NCI-H146 treated with DMSO at 0.1 percent for 48 hours (cell line): ENCODE measurements at regions not wholly inside any gene's neighbourhood (a gene's known extent, or its start where the extent isn't known, plus 50 kb on each side); places are given as distances from the start of the nearest gene placed in this dataset.
"Not testable (repeated sequence)": the region's sequence is repeated elsewhere in the genome, so short reads cannot be mapped to it uniquely, and the experiment has no call there.

Experiments used
- DNase-seq: peaks from one replicate; lab custom pipeline; 2025; ENCODE audit not compliant: unreplicated experiment; lab: John Stamatoyannopoulos, UW

DNA sequence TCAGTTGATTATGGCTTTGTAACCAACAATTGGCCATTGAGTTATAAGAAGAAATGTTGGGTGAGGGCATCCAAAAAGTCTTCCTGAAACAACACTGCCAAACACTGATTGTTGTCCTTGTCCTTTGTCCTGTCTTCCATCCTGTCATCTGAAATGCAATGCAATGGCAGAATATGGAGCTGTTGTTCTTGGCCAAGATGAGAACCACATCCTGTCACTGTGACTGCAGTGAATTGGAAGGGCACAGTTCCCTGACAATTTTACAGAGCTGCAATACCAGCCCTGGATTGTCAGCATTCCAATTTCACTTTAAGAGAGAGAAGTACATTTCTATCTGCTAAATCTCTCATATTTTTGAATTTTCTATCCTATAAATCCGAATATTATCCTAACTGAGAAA, 613.3 kb downstream of the FLRT2 start:
- DNase-seq, result no peak

- no peak for DNase-seq
These were observed 612.0 kb downstream of the FLRT2 start for GRCh38 chr14:86141966-86142365.

- no peak for DNase-seq
These were observed 599.5 kb downstream of the FLRT2 start for GRCh38 chr14:86129426-86129825.

DNA sequence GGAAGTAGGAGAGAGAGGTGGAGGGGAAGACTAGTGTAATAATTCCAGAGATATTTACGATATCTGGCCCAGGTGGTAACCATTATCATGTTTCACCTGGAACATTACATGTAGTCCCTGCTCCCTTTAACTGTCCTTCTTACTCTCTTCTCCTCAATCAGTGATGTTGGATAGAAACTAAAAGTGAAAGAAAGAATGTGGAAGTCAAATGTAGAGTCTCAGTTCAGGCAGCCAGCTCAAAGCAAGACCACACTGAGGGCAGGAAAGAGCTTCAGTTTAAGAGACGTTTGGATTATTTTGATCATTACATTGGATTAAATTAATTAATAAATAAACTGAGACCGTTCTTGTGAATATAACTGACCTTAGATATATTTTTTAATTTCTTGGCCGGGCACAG, 594.4 kb downstream of the FLRT2 start:
- DNase-seq, result no peak

DNA sequence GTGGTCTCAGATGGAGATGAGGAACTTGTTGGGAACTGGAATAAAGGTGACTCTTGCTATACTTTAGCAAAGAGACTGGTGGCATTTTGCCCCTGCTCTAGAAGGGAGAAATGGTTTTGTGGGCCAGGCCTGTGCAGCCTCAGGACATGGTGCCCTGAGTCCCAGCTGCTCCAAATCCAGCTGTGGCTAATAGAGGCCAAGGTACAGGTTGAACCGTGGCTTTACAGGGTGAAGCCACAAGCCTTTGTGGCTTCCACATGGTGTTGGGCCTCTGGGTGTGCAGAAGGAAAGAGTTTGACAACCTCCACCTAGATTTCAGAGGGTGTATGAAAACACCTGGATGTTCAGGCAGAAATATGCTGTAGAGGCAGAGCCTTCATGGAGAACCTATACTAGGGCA, 586.0 kb downstream of the FLRT2 start:
- no peak for DNase-seq

DNA sequence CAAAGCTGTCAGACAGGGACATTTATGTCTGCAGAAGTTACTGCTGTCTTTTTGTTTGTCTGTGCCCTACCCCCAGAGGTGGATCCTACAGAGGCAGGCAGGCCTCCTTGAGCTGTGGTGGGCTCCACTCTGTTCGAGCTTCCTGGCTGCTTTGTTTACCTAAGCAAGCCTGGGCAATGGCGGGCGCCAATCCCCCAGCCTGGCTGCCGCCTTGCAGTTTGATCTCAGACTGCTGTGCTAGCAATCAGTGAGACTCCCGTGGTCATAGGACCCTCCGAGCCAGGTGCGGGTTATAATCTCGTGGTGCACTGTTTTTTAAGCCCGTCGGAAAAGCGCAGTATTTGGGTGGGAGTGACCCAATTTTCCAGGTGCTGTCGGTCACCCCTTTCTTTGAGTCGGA, 580.9 kb downstream of the FLRT2 start:
- DNase-seq, result not testable (repeated sequence)

DNA sequence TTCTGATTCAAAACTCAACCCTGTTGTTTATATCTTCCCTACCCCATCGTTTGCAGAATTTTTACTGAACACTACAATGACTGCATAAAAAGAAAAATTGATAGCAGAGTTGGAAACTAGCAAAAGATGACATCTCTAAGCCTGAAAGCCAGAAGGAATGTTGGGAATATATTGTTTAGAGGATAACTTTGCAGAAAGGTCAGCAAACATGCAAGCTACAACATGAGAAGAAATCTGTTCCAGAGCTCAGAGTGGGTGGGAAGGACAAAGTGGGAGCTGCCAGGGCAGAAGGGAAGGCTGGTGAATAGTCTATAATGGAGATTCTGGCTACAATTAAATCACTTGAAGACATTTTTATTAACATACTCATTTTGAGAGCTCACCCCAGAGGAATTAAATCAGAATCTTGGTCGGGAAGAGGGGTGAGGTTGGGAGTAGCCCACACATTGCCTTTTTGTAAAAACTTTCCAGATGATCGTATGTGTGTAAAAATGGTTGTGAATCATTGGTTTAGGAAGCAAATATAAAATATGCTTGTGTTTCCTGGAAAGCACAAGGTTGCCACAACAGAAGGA, 574.8 kb downstream of the FLRT2 start:
- no peak for DNase-seq

GRCh38 chr14:86094512-86094911, 564.6 kb downstream of the FLRT2 start:
- no peak for DNase-seq

DNA sequence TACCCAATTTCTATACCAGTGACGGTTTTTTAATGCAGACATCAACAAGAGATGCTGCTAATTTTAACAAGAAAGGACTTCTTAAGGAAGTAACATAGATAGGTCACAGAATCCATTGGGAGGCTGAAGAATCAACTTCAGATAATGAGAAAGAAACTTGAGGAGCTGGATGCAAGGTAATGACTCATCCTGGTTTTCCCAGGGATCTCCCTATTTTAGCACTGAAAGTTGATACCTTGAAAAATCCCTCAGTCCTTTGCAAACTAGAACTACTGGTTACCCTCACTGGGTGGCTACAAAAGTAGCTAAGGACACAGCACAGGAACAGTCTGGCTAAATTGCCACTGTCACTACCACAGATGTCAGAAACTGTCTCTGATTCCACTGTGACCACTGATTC, 561.9 kb downstream of the FLRT2 start:
- DNase-seq, result no peak

GRCh38 chr14:86088156-86088555, 558.2 kb downstream of the FLRT2 start:
- DNase-seq, result no peak

- DNase-seq, result no peak
These were observed 557.4 kb downstream of the FLRT2 start for GRCh38 chr14:86087377-86087776.

DNA sequence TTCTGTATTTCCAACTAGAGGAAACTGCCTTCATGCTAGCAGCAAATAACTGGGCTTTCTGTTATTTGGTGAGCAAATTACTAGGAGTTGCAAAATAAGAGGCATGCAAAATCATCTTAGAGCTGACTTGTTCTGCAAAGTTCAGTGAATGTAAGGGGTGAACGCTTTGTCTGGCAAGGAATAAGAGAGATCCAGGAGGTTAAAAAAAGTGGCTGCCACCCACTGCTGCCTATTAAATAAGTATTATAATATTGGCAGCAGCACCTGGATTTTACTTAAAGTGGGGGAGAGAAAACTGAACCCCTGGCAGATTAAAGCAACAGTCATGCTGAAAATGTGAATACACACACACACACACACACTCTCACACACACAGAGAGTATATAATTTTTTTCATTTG, 557.0 kb downstream of the FLRT2 start:
- no peak for DNase-seq

- DNase-seq, result no peak
These were observed 554.2 kb downstream of the FLRT2 start for GRCh38 chr14:86084097-86084496.

DNA sequence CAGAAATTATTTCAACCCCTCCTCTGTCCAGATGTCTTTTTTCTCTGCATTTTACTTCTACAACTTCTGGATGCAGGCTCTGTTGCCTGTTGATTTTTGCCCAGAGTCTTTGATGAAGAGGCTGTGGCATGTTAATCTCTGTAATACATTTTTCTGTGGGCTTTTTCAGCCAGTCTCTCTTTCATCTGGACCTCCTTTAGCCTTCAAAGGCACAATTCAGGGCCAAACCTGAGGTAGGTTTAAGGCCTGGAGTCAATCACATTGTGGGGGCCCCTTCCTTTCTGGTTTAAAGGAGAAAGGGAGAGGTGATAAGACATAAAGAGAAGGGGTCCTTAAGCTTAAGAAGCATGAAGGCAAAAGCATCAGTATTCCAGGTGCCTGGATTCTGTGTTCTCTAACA, 553.7 kb downstream of the FLRT2 start:
- no peak for DNase-seq

DNA sequence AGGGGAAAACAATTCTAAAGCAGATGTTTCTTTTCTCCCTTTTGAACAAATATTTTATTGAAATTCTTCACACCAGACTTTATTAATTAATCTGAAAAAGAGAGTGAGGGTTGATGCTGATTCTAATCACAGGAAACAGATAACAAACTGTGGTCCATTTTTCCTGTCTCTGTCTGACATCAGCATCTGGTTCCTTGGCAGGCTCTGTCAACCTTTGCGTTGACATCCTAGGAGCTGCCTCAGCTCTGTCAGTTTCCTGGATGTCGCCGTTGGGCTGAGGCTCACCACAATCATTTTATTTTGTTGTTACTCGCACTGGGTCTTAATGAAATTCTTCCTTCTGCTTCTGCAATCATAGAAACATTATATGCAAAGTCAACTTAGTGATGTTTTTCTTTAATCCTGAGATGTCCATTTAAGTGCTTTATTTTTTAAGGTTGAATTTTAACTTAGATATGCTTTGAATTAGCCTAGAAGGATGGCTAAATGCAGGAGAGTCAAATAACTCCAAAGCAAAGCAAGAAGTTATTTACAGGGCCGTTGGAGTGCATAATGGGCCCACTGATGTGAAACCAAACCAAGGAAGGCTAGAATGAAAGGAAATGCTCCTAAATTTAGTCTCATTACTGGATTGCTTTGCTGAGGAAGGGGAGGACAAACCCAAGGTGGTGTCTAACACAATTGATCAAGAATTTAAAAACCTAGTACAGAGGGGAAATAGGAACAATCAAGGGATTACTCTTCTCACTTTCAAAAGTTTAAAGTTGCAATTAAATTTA, 542.4 kb downstream of the FLRT2 start:
- DNase-seq, result no peak

DNA sequence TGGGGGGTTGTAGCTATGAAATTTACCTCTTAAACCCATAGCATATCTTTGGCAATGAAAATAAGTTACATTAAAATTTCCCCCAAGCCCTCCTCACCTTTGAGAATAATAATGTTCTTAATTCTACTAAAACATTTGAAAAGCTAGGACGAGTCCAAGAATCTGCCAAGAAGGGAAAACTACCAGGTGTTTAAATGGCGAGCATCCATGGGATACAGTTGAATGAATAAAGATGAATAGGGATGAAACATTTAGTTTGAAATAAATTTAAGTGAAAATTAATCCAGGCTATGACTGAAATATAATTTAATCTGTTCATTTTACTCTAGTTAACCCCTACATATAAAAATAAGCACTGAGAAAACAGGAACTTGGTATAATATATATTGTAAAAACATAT, 536.7 kb downstream of the FLRT2 start:
- DNase-seq, result no peak

DNA sequence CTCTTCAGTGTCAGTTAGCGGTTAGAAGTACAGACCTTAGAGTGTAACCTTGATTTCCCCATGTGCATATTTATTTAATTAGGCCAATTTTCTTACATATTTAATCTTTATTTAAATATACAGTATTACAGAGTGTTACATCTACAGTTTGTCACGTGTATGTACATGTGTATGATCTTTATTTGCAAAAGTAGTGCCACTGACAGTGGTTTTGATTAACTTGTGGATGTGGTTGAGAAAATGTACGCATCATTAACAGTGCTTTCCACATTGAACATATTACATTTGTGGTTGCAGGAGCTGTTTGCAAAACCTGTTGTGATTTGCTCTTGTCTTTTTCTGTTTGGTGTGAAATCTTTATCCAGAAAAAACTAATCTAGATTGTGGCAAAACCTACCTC, 535.5 kb downstream of the FLRT2 start:
- DNase-seq, result no peak

DNA sequence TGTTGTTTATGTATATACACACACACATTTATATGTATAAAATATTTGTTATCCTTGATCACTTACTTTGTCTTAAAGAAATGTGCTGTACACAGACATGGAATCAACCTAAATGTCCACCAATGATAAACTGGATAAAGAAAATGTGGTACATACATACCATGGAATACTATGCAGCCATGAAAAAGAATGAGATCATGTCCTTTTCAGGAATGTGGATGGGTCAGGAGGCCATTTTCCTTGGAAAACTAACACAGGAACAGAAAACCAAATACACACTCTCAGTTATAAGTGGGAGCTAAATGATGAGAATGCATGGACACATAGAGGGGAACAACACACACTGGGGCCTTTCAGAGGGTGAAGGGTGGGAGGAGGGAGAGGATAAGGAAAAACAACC, 534.7 kb downstream of the FLRT2 start:
- DNase-seq, result not testable (repeated sequence)

DNA sequence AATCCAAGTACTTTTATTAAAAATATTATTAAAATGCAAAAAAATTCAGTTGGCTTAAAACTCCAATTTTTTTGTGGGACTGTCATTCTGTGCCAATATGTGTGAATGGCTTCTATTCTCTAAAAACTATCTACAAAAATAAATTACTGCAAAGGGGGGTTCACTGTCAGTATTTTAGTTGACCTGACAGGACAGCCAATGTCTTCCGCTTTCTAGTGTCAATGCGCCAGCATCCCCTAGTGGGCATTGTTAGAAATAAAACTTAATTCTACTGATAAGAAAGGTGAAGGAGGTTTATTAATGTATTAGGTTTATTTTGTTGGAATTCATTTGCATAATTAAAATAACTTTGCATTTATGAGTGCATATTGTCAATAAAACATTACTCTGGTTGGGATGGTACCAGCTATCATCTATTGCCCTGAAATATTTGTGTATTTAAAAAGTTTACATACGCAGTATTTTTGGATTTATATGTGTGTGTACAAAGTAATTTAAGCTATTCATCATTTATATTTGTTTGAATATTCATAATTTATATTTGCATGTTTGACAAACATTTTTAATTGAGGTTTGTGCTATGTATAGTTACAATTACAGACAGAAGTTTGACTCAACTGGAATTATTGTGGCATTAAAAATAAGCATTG, 527.2 kb downstream of the FLRT2 start:
- no peak for DNase-seq

GRCh38 chr14:86055512-86056075, 525.6 kb downstream of the FLRT2 start:
- peak; percentile 2 for DNase-seq

GRCh38 chr14:86052868-86053267, 522.9 kb downstream of the FLRT2 start:
- no peak for DNase-seq

- no peak for DNase-seq
These were observed 520.8 kb downstream of the FLRT2 start for GRCh38 chr14:86050757-86051156.
